ENCODE measurements at regions not wholly inside any gene's neighbourhood (a gene's known extent, or its start where the extent isn't known, plus 50 kb on each side); places are given as distances from the start of the nearest gene placed in this dataset.
"Not testable (repeated sequence)": the region's sequence is repeated elsewhere in the genome, so short reads cannot be mapped to it uniquely, and the experiment has no call there.

DNA sequence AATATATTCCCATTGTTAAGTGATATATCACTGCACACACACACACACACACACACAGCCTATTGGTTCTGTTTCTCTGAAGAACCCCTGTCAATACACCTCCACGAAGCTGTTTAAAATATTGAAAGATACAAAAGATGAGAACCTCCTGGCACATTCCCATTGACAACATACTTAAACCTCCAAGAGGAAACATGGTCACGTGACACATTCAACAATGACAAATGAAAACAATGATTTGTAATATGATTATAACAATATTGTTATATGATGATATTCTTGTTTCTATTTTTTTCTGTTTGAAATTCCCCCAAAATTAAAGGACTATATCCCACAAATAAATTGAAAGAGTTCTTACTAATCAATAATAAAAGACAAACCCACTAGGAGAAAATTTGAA lies 1344.9 kb downstream of the BRD1 start:
- Histone ChIP-seq H4K20me1 (replicated peaks; ENCODE audit: insufficient read depth) (no peaks in the 10 kb centered on the region), H3K4me2 (no peak overlapping the region), H2AFZ (no peak overlapping the region), H3K79me2 (replicated peaks; ENCODE audit: insufficient read depth) (no peaks in the 10 kb centered on the region), H3F3A (replicated peaks; ENCODE audit: low read depth) (no peaks in the 10 kb centered on the region), H3K4me1 (ENCODE audit: insufficient read depth) (no peaks in the 10 kb centered on the region; the same call in 1 of the 2 replicates), H3K27me3 (ENCODE audit: insufficient read depth) (no peaks in the 10 kb centered on the region), H3K36me3 (ENCODE audit: insufficient read depth) (0 out of 2 replicates have a peak, but pooled peaks cover 3% of the 10 kb centered on the region), H3K4me3 (no peak overlapping the region), H3K27ac (ENCODE audit: low read depth) (no peak overlapping the region), H3K9me2 (ENCODE audit: insufficient read depth) (no peaks in the 10 kb centered on the region)
- DNase-seq (ENCODE audit: low spot score) (no peak), ATAC-seq (no peak)
- Mint-ChIP-seq H3K4me3 (no peak overlapping the region), H3K27ac (no peak overlapping the region), H3K4me1 (peaks cover 31% of the 10 kb centered on the region), H3K9me3 (no peaks in the 10 kb centered on the region; the same call in 1 of the 3 replicates), H3K27me3 (ENCODE audit: insufficient read depth, low read depth, poor library complexity) (peaks cover 13% of the 10 kb centered on the region), H3K36me3 (ENCODE audit: low read depth) (no peaks in the 10 kb centered on the region)
- TF ChIP-seq, protein P1, sequence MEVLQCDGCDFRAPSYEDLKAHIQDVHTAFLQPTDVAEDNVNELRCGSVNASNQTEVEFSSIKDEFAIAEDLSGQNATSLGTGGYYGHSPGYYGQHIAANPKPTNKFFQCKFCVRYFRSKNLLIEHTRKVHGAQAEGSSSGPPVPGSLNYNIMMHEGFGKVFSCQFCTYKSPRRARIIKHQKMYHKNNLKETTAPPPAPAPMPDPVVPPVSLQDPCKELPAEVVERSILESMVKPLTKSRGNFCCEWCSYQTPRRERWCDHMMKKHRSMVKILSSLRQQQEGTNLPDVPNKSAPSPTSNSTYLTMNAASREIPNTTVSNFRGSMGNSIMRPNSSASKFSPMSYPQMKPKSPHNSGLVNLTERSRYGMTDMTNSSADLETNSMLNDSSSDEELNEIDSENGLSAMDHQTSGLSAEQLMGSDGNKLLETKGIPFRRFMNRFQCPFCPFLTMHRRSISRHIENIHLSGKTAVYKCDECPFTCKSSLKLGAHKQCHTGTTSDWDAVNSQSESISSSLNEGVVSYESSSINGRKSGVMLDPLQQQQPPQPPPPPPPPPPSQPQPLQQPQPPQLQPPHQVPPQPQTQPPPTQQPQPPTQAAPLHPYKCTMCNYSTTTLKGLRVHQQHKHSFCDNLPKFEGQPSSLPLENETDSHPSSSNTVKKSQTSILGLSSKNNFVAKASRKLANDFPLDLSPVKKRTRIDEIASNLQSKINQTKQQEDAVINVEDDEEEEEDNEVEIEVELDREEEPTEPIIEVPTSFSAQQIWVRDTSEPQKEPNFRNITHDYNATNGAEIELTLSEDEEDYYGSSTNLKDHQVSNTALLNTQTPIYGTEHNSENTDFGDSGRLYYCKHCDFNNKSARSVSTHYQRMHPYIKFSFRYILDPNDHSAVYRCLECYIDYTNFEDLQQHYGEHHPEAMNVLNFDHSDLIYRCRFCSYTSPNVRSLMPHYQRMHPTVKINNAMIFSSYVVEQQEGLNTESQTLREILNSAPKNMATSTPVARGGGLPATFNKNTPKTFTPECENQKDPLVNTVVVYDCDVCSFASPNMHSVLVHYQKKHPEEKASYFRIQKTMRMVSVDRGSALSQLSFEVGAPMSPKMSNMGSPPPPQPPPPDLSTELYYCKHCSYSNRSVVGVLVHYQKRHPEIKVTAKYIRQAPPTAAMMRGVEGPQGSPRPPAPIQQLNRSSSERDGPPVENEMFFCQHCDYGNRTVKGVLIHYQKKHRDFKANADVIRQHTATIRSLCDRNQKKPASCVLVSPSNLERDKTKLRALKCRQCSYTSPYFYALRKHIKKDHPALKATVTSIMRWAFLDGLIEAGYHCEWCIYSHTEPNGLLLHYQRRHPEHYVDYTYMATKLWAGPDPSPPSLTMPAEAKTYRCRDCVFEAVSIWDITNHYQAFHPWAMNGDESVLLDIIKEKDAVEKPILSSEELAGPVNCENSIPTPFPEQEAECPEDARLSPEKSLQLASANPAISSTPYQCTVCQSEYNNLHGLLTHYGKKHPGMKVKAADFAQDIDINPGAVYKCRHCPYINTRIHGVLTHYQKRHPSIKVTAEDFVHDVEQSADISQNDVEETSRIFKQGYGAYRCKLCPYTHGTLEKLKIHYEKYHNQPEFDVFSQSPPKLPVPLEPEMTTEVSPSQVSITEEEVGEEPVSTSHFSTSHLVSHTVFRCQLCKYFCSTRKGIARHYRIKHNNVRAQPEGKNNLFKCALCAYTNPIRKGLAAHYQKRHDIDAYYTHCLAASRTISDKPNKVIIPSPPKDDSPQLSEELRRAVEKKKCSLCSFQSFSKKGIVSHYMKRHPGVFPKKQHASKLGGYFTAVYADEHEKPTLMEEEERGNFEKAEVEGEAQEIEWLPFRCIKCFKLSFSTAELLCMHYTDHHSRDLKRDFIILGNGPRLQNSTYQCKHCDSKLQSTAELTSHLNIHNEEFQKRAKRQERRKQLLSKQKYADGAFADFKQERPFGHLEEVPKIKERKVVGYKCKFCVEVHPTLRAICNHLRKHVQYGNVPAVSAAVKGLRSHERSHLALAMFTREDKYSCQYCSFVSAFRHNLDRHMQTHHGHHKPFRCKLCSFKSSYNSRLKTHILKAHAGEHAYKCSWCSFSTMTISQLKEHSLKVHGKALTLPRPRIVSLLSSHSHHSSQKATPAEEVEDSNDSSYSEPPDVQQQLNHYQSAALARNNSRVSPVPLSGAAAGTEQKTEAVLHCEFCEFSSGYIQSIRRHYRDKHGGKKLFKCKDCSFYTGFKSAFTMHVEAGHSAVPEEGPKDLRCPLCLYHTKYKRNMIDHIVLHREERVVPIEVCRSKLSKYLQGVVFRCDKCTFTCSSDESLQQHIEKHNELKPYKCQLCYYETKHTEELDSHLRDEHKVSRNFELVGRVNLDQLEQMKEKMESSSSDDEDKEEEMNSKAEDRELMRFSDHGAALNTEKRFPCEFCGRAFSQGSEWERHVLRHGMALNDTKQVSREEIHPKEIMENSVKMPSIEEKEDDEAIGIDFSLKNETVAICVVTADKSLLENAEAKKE (CRISPR knock-in tag; IDR thresholded peaks at IDR 0.05), result no peak
- TF ChIP-seq ZNF114 (CRISPR knock-in tag; IDR thresholded peaks at IDR 0.05) (no peak), CREB1 (CRISPR knock-in tag; IDR thresholded peaks at IDR 0.05; ENCODE audit: low read depth) (no peak)

DNA sequence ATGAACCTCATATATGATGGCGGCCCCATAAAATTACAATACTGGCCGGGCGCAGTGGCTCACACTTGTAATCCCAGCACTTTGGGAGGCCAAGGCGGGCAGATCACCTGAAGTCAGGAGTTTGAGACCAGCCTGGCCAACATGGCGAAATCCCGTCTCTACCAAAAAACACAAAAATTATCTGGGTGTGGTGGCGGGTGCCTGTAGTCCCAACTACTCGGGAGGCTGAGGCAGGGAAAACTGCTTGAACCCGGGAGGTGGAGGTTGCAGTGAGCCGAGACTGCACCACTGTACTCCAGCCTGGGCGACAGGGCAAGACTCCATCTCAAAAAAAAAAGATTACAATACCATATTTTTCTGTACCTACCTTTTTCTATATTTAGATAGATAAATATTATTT lies 1345.5 kb downstream of the BRD1 start:
- not testable (repeated sequence) for DNase-seq (ENCODE audit: low spot score); H3K27ac Mint-ChIP-seq; H3K36me3 ChIP-seq (ENCODE audit: insufficient read depth); H3K9me3 Mint-ChIP-seq; H3K36me3 Mint-ChIP-seq (ENCODE audit: low read depth); H2AFZ ChIP-seq; H3K9me2 ChIP-seq (ENCODE audit: insufficient read depth); H3K27me3 ChIP-seq (ENCODE audit: insufficient read depth); ATAC-seq; H3F3A ChIP-seq (replicated peaks; ENCODE audit: low read depth); H3K27ac ChIP-seq (ENCODE audit: low read depth); H3K4me2 ChIP-seq; H4K20me1 ChIP-seq (replicated peaks; ENCODE audit: insufficient read depth); H3K79me2 ChIP-seq (replicated peaks; ENCODE audit: insufficient read depth); H3K4me3 Mint-ChIP-seq; H3K4me1 ChIP-seq (ENCODE audit: insufficient read depth); H3K4me3 ChIP-seq
- H3K27me3 Mint-ChIP-seq (ENCODE audit: insufficient read depth, low read depth, poor library complexity), result peaks cover 12% of the 10 kb centered on the region
- H3K4me1 Mint-ChIP-seq, result peaks cover 31% of the 10 kb centered on the region

Data from GM23338 (cell line).